ENCODE measurements at regions not wholly inside any gene's neighbourhood (a gene's known extent, or its start where the extent isn't known, plus 50 kb on each side); places are given as distances from the start of the nearest gene placed in this dataset.

DNA sequence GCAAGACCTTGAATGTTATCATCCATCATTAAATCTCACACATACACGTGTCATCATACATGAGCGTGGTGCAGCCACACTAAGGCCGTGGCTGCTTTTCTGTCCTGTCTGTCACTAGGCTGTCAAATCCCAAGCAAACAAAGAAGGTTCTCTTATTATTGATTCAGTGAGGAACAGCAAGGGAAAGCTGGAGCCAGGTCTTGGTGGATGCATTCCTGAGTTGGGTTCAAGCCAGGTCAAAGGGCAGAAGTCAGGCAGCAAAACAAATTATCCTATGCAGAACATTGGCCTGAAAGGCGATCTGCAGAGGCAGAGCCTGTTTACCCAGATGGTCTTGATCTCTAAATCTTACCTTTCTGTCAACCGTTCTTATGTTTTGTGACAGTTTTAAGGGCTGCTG, 252.3 kb downstream of the NEDD1 start:
- H3K4me3 ChIP-seq (ENCODE audit: low read length) = no peak overlapping the region
- H2AK5ac ChIP-seq (ENCODE audit: low read length) = no peak overlapping the region
- H3K56ac ChIP-seq (ENCODE audit: low read length) = no peak overlapping the region
- no peaks in the 10 kb centered on the region for H3K79me1 ChIP-seq (ENCODE audit: low read length)
- no CpG with 5 or more reads among the region's 5 CpGs for WGBS (ENCODE audit: extremely low coverage, insufficient coverage, low lambda C conversion rate)
- H3K27me3 ChIP-seq (ENCODE audit: insufficient read depth, low read length, poor library complexity) = no peaks in the 10 kb centered on the region
- no peak overlapping the region for H4K8ac ChIP-seq (ENCODE audit: low read depth, low read length)
- H2BK120ac ChIP-seq (ENCODE audit: low read depth, low read length) = no peak overlapping the region
- H3K23ac ChIP-seq (ENCODE audit: low read length) = no peak overlapping the region
- no peak overlapping the region for H2BK15ac ChIP-seq (replicated peaks; ENCODE audit: low read depth)
- H3K4ac ChIP-seq (ENCODE audit: low read depth, low read length) = no peak overlapping the region
- H3K18ac ChIP-seq (ENCODE audit: low read length) = no peak overlapping the region
- no peak overlapping the region for H3K9ac ChIP-seq (ENCODE audit: low read length)
- no peak overlapping the region for H4K5ac ChIP-seq (ENCODE audit: low read length)
- H3K4me2 ChIP-seq (ENCODE audit: low read length) = no peak overlapping the region
- H3K4me1 ChIP-seq (ENCODE audit: control insufficient read depth, low read depth, low read length) = no peaks in the 10 kb centered on the region
- no peak overlapping the region for H3K27ac ChIP-seq (ENCODE audit: low read depth, low read length)
- DNase-seq = no peak
- H3K79me2 ChIP-seq (ENCODE audit: control insufficient read depth, insufficient read depth, low read length) = no peaks in the 10 kb centered on the region
- no peaks in the 10 kb centered on the region for H3K36me3 ChIP-seq (ENCODE audit: control insufficient read depth, insufficient read depth, low read length)
- H2BK5ac ChIP-seq (ENCODE audit: low read length) = no peak overlapping the region

DNA sequence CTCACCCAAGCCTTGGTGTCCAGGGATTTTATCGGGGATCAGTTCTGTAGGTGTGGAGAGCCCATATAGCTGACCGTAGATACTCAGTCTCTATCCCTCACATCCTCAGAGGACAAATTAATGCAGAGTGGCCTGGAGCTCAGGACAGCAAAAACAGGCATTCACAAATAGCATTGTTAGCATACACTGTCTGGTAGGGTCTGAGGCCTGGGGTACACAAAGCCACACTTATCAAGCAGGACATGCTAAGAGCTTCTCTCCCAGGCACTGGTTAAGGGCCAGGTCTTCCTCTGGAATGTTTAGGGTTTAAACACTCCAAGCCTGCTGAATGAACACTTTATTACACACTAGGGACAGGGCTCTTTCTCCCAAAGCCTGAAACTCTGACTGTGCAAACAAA, 253.2 kb downstream of the NEDD1 start:
- no peaks in the 10 kb centered on the region for H3K36me3 ChIP-seq (ENCODE audit: control insufficient read depth, insufficient read depth, low read length)
- no peaks in the 10 kb centered on the region for H3K79me2 ChIP-seq (ENCODE audit: control insufficient read depth, insufficient read depth, low read length)
- H3K4ac ChIP-seq (ENCODE audit: low read depth, low read length) = no peak overlapping the region
- no peak overlapping the region for H2AK5ac ChIP-seq (ENCODE audit: low read length)
- H2BK15ac ChIP-seq (replicated peaks; ENCODE audit: low read depth) = no peak overlapping the region
- H2BK120ac ChIP-seq (ENCODE audit: low read depth, low read length) = no peak overlapping the region
- no peak overlapping the region for H3K4me2 ChIP-seq (ENCODE audit: low read length)
- no peak overlapping the region for H3K18ac ChIP-seq (ENCODE audit: low read length)
- no peak overlapping the region for H3K4me3 ChIP-seq (ENCODE audit: low read length)
- no peak overlapping the region for H3K9ac ChIP-seq (ENCODE audit: low read length)
- no peak overlapping the region for H4K5ac ChIP-seq (ENCODE audit: low read length)
- H3K79me1 ChIP-seq (ENCODE audit: low read length) = no peaks in the 10 kb centered on the region
- H3K4me1 ChIP-seq (ENCODE audit: control insufficient read depth, low read depth, low read length) = no peaks in the 10 kb centered on the region
- H3K27ac ChIP-seq (ENCODE audit: low read depth, low read length) = no peak overlapping the region
- no peak overlapping the region for H4K8ac ChIP-seq (ENCODE audit: low read depth, low read length)
- WGBS (ENCODE audit: extremely low coverage, insufficient coverage, low lambda C conversion rate) = no CpG with 5 or more reads among the region's 2 CpGs
- no peak overlapping the region for H3K23ac ChIP-seq (ENCODE audit: low read length)
- no peak overlapping the region for H3K56ac ChIP-seq (ENCODE audit: low read length)
- no peak overlapping the region for H2BK5ac ChIP-seq (ENCODE audit: low read length)
- no peaks in the 10 kb centered on the region for H3K27me3 ChIP-seq (ENCODE audit: insufficient read depth, low read length, poor library complexity)
- no peak for DNase-seq

DNA sequence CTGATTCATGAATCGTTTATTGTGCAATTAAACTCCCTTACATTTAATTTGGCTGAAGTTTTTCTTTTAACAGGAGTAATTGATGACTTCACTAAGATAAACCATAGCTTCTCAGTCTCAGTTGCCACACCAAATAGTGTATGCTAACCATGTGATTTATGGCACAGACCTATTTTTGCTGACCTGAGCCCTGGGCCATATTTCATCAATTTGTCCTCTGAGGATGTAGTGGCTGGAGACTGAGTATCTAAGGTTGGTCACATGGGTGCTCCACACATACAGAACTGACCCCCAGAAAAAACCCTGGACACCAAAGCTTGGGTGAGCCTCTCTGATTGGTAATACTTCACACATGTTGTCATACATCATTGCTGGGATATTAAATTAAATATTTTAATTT, 255.1 kb downstream of the NEDD1 start:
- Histone ChIP-seq H2BK15ac (replicated peaks; ENCODE audit: low read depth) (no peak overlapping the region), H3K4me2 (ENCODE audit: low read length) (no peak overlapping the region), H3K4ac (ENCODE audit: low read depth, low read length) (no peak overlapping the region)

DNA sequence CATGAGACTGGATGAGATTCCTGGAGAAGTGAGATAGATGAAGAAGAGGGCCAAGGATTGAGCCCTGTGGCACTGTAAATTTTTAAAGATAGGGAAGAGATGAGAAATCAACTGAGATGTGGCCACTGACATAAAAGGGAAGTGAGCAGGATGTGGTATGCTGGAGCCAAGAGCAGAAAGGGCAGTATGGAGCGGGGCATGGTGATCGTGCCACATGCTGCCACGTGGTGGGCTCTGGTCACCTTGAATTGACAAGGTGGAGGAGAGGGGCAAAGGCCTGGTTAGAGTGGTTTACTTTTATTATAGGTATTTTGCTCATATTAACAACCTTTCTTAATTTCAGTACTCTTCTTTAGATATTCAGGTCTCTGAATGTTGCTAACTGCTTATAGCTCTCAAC, 257.9 kb downstream of the NEDD1 start:
- Histone ChIP-seq H3K27me3 (ENCODE audit: insufficient read depth, low read length, poor library complexity) (no peaks in the 10 kb centered on the region), H4K8ac (ENCODE audit: low read depth, low read length) (no peak overlapping the region), H3K79me2 (ENCODE audit: control insufficient read depth, insufficient read depth, low read length) (no peaks in the 10 kb centered on the region), H2BK5ac (ENCODE audit: low read length) (no peak overlapping the region), H3K56ac (ENCODE audit: low read length) (no peak overlapping the region), H3K4me2 (ENCODE audit: low read length) (no peak overlapping the region), H3K36me3 (ENCODE audit: control insufficient read depth, insufficient read depth, low read length) (no peaks in the 10 kb centered on the region), H3K4me1 (ENCODE audit: control insufficient read depth, low read depth, low read length) (no peaks in the 10 kb centered on the region), H4K5ac (ENCODE audit: low read length) (no peak overlapping the region), H3K9ac (ENCODE audit: low read length) (no peak overlapping the region), H2BK15ac (replicated peaks; ENCODE audit: low read depth) (no peak overlapping the region), H3K27ac (ENCODE audit: low read depth, low read length) (no peak overlapping the region), H3K4me3 (ENCODE audit: low read length) (no peak overlapping the region), H2BK120ac (ENCODE audit: low read depth, low read length) (no peak overlapping the region), H3K23ac (ENCODE audit: low read length) (no peak overlapping the region), H3K18ac (ENCODE audit: low read length) (no peak overlapping the region), H3K4ac (ENCODE audit: low read depth, low read length) (no peak overlapping the region), H2AK5ac (ENCODE audit: low read length) (no peak overlapping the region), H3K79me1 (ENCODE audit: low read length) (no peaks in the 10 kb centered on the region)
- no CpG with 5 or more reads among the region's 3 CpGs for WGBS (ENCODE audit: extremely low coverage, insufficient coverage, low lambda C conversion rate)
- no peak for DNase-seq

More for the DNA sequence above, 255.1 kb downstream of the NEDD1 start:
- Histone ChIP-seq H2BK5ac (ENCODE audit: low read length) (no peak overlapping the region), H3K27ac (ENCODE audit: low read depth, low read length) (no peak overlapping the region), H3K36me3 (ENCODE audit: control insufficient read depth, insufficient read depth, low read length) (no peaks in the 10 kb centered on the region), H2AK5ac (ENCODE audit: low read length) (no peak overlapping the region), H3K18ac (ENCODE audit: low read length) (no peak overlapping the region), H3K23ac (ENCODE audit: low read length) (no peak overlapping the region), H3K9ac (ENCODE audit: low read length) (no peak overlapping the region), H3K4me3 (ENCODE audit: low read length) (no peak overlapping the region), H3K79me1 (ENCODE audit: low read length) (no peaks in the 10 kb centered on the region), H4K5ac (ENCODE audit: low read length) (no peak overlapping the region), H3K27me3 (ENCODE audit: insufficient read depth, low read length, poor library complexity) (no peaks in the 10 kb centered on the region), H4K8ac (ENCODE audit: low read depth, low read length) (no peak overlapping the region), H3K4me1 (ENCODE audit: control insufficient read depth, low read depth, low read length) (no peaks in the 10 kb centered on the region), H3K79me2 (ENCODE audit: control insufficient read depth, insufficient read depth, low read length) (no peaks in the 10 kb centered on the region), H2BK120ac (ENCODE audit: low read depth, low read length) (no peak overlapping the region), H3K56ac (ENCODE audit: low read length) (no peak overlapping the region)
- no peak for DNase-seq
- no CpG with 5 or more reads among the region's 1 CpG for WGBS (ENCODE audit: extremely low coverage, insufficient coverage, low lambda C conversion rate)

DNA sequence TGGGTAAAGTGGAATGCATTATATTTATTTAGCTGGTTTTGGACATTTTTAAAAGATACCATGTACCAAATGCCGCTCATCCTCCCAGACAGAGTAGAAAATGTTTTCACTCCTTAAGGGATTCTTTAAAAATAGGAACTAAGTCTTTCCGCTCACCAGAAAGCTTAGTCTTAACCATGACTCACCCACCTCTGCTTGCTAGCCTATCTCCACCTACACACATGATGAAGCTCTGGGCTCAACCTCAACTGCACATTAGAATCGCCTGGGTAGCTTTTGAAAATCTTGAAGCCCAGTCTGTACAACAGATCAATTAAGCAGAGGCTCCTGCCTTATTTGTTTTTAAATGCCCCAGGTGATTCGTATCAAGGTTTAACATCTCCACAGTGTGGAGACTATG, 260.5 kb downstream of the NEDD1 start:
- Histone ChIP-seq H2BK15ac (replicated peaks; ENCODE audit: low read depth) (no peak overlapping the region), H3K4me3 (ENCODE audit: low read length) (no peak overlapping the region), H3K4me2 (ENCODE audit: low read length) (no peak overlapping the region), H3K36me3 (ENCODE audit: control insufficient read depth, insufficient read depth, low read length) (no peaks in the 10 kb centered on the region), H3K79me1 (ENCODE audit: low read length) (no peaks in the 10 kb centered on the region), H3K27me3 (ENCODE audit: insufficient read depth, low read length, poor library complexity) (no peaks in the 10 kb centered on the region), H3K23ac (ENCODE audit: low read length) (no peak overlapping the region), H3K4me1 (ENCODE audit: control insufficient read depth, low read depth, low read length) (no peaks in the 10 kb centered on the region), H4K8ac (ENCODE audit: low read depth, low read length) (no peak overlapping the region), H3K9ac (ENCODE audit: low read length) (no peak overlapping the region), H4K5ac (ENCODE audit: low read length) (no peak overlapping the region), H3K4ac (ENCODE audit: low read depth, low read length) (no peak overlapping the region), H3K18ac (ENCODE audit: low read length) (no peak overlapping the region), H2BK5ac (ENCODE audit: low read length) (no peak overlapping the region), H2AK5ac (ENCODE audit: low read length) (no peak overlapping the region), H2BK120ac (ENCODE audit: low read depth, low read length) (no peak overlapping the region), H3K56ac (ENCODE audit: low read length) (no peak overlapping the region), H3K27ac (ENCODE audit: low read depth, low read length) (no peak overlapping the region), H3K79me2 (ENCODE audit: control insufficient read depth, insufficient read depth, low read length) (no peaks in the 10 kb centered on the region)
- no peak for DNase-seq
- no CpG with 5 or more reads among the region's 4 CpGs for WGBS (ENCODE audit: extremely low coverage, insufficient coverage, low lambda C conversion rate)

DNA sequence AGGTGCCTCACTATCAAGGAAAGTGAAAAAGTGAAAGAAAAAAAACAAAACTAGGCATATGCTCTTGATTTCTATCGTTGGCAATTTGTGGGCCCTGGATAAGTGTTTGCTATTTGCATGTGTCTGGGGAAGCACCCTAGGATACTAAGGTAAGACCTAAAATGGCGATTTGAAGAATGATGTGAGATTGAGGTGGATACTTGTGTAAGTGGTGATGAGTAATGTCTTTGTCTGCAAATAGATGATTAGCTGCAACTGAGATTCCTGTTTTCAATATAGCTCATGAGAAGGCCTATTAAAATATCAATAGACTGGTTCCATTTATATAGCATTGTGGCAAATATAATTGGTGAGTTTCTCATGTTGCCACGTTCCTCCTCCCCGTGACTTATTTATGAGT, 261.7 kb downstream of the NEDD1 start:
- H3K27me3 ChIP-seq (ENCODE audit: insufficient read depth, low read length, poor library complexity) = no peaks in the 10 kb centered on the region
- H3K56ac ChIP-seq (ENCODE audit: low read length) = no peak overlapping the region
- peak; percentile 74 for DNase-seq
- H2BK120ac ChIP-seq (ENCODE audit: low read depth, low read length) = no peak overlapping the region
- no peak overlapping the region for H4K5ac ChIP-seq (ENCODE audit: low read length)
- H3K4me3 ChIP-seq (ENCODE audit: low read length) = no peak overlapping the region
- H3K4me2 ChIP-seq (ENCODE audit: low read length) = no peak overlapping the region
- no peaks in the 10 kb centered on the region for H3K79me2 ChIP-seq (ENCODE audit: control insufficient read depth, insufficient read depth, low read length)
- H4K8ac ChIP-seq (ENCODE audit: low read depth, low read length) = no peak overlapping the region
- WGBS (ENCODE audit: extremely low coverage, insufficient coverage, low lambda C conversion rate) = no CpG with 5 or more reads among the region's 4 CpGs
- H3K23ac ChIP-seq (ENCODE audit: low read length) = no peak overlapping the region
- H3K79me1 ChIP-seq (ENCODE audit: low read length) = no peaks in the 10 kb centered on the region
- H3K9ac ChIP-seq (ENCODE audit: low read length) = no peak overlapping the region
- H2BK15ac ChIP-seq (replicated peaks; ENCODE audit: low read depth) = no peak overlapping the region
- H3K27ac ChIP-seq (ENCODE audit: low read depth, low read length) = no peak overlapping the region
- no peak overlapping the region for H2AK5ac ChIP-seq (ENCODE audit: low read length)
- no peak overlapping the region for H3K18ac ChIP-seq (ENCODE audit: low read length)
- no peak overlapping the region for H3K4ac ChIP-seq (ENCODE audit: low read depth, low read length)
- no peak overlapping the region for H2BK5ac ChIP-seq (ENCODE audit: low read length)
- H3K36me3 ChIP-seq (ENCODE audit: control insufficient read depth, insufficient read depth, low read length) = no peaks in the 10 kb centered on the region
- no peaks in the 10 kb centered on the region for H3K4me1 ChIP-seq (ENCODE audit: control insufficient read depth, low read depth, low read length)
